Erythroblast (primary cell): ENCODE measurements at regions not wholly inside any gene's neighbourhood (a gene's known extent, or its start where the extent isn't known, plus 50 kb on each side); places are given as distances from the start of the nearest gene placed in this dataset.

ENCODE experiments used
- DNase-seq, 2 experiments: peaks; one replicate each; lab custom pipeline; 2025; lab: John Stamatoyannopoulos, UW
- GATA1 ChIP-seq: IDR thresholded peaks from 2 replicates; pipeline ENCODE4 v1.6.1; 2011; ENCODE audit warnings: low read depth, mild to moderate bottlenecking, control low read depth, low read length, moderate library complexity
- POLR2A ChIP-seq: IDR thresholded peaks from 2 replicates; pipeline ENCODE4 v1.6.1; 2011; ENCODE audit warnings: mild to moderate bottlenecking, low read length

DNA sequence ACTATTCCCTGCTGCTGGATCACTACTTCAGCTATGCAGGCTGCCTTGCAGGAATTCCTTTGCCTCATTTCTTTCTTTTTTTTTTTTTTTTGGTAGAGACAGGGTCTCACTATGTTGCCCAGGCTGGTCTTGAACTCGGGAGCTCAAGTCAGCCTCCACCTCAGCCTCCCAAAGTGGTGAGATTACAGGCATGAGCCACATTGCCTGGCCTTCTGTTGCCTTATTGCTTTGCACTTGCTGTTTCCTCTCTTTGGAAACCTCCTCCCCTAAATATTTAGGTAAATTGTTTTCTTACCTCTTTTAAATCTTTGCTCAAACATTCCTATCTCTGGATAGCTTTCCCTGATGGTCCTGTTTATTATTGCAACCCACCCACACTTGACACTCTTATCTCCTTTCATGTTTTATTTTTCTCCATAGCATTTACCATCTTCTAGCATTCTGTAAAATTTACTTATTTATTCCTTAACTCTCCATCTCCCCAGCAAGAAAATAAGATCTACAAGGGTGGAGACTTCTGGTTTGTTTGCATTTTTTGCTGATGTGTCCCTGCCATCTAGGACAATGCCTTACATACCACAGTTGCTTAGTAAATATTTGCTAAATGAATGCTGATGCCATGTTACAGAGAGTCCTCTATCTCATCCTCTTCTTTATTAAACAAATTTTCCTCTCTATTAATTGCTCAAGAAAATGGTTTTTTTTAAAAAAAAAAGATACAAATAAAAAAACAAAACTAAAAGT is 134.8 kb downstream of the P2RY1 start:
- no peak for DNase-seq
- TF ChIP-seq GATA1 (no peak), POLR2A (no peak)

DNA sequence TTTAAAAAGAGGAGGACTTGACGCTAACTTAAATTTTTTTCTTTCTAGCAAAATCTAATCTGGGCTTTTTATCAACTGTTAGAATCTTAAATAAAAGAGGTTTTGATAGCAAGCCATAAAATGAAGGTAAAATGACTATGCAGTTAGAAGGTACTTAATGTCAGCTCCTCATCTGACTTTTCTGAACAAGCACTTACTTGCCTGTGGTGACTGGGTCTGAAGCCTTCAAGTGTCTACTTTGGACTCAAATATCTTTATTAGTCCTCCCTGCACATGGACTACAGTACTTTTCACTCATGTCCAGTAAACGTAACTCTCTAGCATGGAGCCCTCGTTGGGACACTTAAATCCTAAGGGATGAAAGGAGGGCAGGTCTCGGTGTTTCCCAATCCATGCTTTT is 135.9 kb downstream of the P2RY1 start:
- no peak for DNase-seq
- no peak for TF ChIP-seq POLR2A
- TF ChIP-seq GATA1: no peak

DNA sequence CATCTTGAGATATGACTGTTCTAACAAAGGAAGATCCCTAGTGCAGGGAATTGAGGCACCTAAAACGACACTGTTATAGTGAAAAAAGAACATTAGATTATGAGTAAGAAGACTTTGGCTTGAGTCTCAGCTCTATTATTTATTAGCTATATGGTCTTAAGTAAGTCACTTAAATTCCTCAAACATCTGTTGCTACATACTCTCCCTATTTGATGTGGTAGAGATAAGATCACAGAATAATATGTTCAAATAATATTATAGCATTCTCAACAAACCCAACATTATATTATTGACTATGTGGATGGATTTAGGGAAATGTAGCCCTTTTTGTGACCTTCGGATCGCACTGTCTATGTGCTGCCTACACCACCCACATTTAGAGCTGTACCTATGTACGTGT is 136.9 kb downstream of the P2RY1 start:
- TF ChIP-seq POLR2A (no peak), GATA1 (no peak)
- no peak for DNase-seq

DNA sequence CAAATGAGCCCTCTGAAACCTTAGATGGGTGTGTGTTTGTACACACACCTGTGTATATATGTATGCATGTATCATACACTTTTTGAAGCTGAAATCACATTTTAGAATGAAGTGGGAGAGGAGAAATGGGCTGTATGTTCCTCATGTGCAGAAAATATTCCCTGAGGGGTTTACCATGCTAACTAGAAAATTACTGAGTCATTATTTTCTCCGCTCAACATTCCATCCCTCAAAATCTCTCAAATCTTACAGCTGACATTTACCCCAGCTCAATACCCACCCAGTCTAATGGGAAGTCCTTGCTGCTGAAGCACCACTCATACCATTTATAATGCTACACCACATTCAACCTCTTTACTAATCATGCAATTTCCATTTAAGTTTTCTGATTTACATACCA is 138.6 kb downstream of the P2RY1 start:
- TF ChIP-seq POLR2A (no peak), GATA1 (no peak)
- DNase-seq: no peak

DNA sequence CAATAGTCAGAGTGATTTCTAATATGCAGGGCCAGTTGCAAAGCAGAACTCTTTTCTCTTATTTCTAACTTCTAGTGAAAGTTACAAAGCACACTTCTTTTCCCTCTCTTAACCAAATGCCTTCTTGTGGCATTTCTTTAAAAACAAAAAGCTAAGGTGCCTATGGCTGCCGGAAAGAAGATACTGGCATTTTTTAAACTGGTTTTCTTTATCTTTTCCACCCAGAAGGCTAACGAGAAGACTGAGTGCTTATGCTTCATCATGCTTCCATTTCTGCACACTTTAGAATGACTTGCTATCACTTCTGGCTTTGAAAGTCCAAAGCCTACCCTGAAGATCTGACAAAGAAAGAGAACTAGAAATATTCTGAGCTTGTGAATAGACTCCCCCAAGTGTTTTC is 141.3 kb downstream of the P2RY1 start:
- peak; percentile 90 to 95 for DNase-seq
- TF ChIP-seq POLR2A (peak; percentile 37), GATA1 (no peak)

DNA sequence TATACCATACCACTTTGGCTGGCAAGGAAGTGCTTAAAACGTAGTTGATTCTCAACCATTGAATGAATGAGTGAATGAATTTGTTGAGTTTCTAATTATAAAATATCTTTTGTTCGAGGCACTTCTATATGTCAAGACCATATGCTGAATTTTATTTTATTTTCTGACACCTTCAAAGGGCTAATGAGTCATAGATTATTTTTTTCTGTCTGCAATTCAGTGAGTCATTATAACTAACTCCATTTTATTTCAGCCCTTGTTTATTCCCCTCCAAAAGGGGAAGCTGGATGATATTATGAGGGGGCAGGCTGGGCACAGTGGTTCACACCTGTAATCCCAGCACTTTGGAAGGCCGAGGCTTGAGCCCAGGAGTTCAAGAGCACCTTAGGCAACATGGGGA is 142.4 kb downstream of the P2RY1 start:
- DNase-seq: no peak
- TF ChIP-seq POLR2A (no peak), GATA1 (no peak)

DNA sequence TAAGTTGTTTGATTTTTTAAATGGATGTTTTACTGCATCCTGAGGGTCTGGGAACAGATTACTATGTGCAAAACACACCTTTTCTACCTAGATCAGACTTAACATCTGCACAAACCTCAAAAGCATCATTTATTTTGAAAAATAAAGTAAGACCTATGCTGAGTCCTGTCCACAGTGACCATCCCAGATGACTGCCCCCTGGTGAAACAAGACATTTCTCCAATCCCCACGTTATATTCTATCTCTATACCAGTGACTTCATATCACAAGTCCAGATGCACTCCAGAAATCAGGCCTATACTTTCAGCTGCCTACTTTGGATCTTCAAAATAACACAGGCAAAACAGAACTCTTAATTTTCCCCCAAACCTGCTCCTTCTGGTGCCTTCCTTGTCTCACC is 143.2 kb downstream of the P2RY1 start:
- peak; percentile 10 to 16 for DNase-seq
- TF ChIP-seq POLR2A (no peak), GATA1 (no peak)

DNA sequence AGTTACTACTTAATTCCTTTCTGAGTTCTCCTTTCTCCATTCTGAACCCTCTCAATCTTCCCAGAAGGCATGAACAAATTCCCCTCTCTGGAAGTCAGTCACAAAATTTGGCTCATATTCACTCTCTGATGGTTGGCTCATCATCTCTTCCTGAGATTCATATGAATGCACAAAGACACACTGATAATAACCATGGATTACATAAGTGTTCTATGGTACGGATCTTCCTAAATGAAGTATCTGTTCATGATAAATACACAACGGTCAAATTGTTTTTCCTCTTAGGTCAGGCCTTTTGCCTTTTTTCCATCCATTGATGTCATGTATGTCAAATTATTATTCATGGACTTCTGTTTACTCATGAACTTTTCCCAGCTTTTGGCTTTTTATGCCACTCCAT is 162.6 kb downstream of the P2RY1 start:
- no peak for DNase-seq
- no peak for TF ChIP-seq POLR2A
- no peak for TF ChIP-seq GATA1

DNA sequence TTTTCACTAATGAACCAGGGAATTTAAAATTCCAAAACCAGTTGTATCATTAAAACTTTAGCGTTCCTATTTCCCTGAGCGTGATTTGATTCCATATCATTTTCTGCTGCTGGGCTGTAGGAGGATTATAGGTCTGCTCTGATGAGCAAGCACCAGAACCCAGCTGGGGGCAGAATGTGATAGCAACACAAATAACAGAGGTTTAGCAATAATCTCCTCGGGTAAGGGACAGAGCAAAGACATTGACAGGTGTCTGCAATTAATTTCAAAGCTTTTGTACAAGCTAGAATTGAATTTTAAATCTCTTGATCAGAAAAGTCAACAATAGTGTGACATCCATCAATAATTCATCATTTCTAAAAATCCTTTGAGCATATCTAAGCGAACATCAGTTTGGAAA is 163.4 kb upstream of the RAP2B start:
- no peak for TF ChIP-seq POLR2A
- TF ChIP-seq GATA1: no peak
- no peak for DNase-seq

DNA sequence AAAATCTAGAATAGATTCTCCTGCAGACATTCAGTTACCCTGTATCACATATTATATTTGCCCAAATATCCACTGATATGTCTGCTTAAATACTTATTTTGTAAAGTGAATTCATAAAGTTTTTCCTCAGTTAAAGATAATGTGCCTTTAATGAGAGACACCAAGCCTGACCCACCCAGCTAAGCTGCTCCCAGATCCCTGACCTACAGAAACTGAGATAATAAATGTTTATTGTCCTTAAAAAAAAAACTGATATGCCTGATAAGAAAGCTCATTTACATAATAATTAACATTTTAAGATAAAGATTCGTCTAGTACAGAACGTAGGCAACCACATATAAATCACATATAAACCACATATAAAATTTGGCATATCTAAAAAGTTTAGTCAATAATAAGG is 161.7 kb upstream of the RAP2B start:
- TF ChIP-seq POLR2A (no peak), GATA1 (no peak)

DNA sequence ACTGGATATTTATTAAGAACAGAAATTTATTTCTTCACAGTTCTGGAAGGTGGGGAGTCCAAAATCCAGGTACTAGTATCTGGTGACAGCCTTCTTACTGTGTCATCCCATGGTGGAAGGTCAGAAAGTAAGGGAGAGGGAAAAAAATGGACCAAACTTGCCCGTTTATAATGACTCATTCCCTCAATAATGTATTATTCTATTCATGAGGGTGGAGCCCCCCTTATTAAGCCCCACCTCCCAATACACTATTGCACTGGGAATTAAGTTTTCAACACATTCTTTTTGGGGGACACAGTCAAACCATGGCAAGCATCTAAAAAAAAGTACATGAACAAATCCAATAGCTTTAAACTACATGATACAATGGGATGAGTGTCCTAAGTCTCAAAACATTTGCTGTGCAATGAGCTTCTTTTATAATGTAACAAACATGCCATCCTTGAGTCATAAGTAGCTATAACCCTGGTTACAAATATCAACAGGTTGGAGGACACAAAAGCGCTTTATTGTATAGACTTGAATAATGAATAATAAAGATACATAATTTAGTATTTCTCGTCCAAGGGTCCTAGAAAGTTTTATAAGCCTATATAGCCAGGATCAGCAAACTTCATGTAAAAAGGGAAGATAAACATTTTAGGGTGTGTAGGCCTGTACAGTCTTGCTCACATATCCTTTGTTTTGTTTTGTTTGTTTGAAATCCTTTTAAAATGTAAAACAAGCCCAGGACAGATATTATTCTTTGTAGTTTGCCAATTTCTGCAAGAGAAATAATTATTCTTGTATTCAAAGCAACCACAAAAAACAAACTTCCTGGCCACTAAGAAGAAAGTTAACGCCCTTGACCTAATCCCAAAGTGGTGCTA is 160.6 kb upstream of the RAP2B start:
- no peak for DNase-seq
- no peak for TF ChIP-seq POLR2A
- no peak for TF ChIP-seq GATA1

More for the DNA sequence above, 161.7 kb upstream of the RAP2B start:
- no peak for DNase-seq

DNA sequence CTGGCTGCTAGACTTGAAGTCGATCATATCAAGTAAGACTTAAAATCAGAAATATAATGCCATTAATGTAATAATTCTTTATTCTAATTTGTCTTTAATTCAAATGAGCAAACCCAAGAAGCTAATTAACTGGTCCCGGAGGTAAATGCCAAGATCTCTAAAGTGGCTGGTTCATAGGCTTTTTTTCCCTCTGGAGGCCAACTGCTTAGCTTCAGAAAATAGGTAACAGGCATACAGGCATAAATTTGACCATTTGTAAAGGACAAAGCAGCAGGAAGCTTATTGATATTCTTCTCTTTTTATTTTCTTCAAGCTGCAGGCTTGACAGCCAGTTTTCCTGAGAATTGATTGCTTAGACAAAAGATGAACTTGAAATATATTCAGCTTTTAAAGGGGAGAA is 158.6 kb upstream of the RAP2B start:
- no peak for DNase-seq
- TF ChIP-seq GATA1: no peak
- no peak for TF ChIP-seq POLR2A

DNA sequence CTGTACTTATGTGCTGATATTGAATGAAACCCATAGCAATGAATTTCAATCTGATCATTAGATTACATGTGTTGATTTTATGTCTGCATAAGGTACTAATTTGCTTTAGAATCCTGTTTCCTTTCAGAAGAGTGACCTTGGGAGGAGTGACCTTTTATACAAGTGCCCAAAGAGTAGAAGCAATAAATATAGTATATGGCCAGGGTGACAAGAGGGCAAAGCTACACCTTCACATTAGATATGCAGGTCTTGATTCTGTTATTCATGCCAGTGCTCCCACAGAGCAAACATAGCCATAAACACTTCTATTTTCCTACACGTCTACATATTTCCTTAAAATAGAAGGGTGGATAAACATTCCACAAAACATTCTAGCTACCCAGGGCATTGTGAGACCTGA is 158.2 kb upstream of the RAP2B start:
- no peak for DNase-seq

DNA sequence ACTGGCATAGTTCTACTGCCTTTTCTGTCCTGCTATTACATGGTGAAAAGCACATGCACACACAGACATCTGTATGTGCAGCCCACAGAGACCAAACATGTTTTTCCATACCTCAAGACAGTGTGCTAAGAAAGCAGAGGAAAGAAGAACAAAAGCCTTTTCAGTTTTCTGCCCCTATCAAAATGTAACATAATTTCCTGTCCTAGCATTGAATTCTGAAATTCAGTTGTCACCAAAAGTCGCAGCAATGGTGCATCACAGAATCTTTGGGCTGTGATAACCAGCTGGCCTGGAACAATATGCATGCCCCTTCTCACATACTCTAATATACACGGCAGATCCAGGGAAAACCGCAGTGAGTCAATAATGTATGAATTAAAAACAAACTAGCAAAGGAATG is 153.8 kb upstream of the RAP2B start:
- no peak for DNase-seq
- no peak for TF ChIP-seq GATA1
- no peak for TF ChIP-seq POLR2A

More for the DNA sequence above, 158.2 kb upstream of the RAP2B start:
- no peak for TF ChIP-seq POLR2A

DNA sequence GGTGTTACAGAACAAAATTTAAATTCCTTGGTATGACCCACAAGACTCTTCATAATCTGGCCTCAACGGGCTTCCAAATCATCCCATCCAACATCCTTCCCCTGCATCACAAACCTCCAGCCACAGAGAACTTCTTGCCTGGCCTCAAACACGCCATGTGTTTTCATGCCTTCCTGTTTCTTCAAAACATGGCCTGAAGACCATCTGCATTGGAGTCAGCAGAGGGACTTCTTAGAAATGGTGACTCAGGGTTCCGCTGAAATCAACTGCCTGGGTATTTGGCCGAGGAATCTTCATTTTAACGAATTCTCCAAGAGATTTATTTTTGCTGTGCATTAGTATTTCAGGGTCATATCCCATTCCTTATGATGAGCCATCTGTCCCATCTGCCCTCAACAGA is 138.1 kb upstream of the RAP2B start:
- TF ChIP-seq GATA1: no peak
- TF ChIP-seq POLR2A: no peak
- DNase-seq: peak in 1 of 2 experiments; percentile 8
